NT2/D1 (cell line): ENCODE measurements at regions not wholly inside any gene's neighbourhood (a gene's known extent, or its start where the extent isn't known, plus 50 kb on each side); places are given as distances from the start of the nearest gene placed in this dataset.

Source experiments
- SUZ12 ChIP-seq: IDR thresholded peaks from 2 replicates; pipeline ENCODE4 v1.6.1; 2011; ENCODE audit not compliant: insufficient read length, insufficient read depth; ENCODE audit errors: extremely low read depth
- YY1 ChIP-seq: IDR thresholded peaks from 2 replicates; pipeline ENCODE4 v1.6.1; 2011; ENCODE audit not compliant: insufficient read length, insufficient read depth
- ZNF274 ChIP-seq: IDR thresholded peaks from 2 replicates; pipeline ENCODE4 v1.6.1; 2011; ENCODE audit warnings: mild to moderate bottlenecking, low read depth, low read length

DNA sequence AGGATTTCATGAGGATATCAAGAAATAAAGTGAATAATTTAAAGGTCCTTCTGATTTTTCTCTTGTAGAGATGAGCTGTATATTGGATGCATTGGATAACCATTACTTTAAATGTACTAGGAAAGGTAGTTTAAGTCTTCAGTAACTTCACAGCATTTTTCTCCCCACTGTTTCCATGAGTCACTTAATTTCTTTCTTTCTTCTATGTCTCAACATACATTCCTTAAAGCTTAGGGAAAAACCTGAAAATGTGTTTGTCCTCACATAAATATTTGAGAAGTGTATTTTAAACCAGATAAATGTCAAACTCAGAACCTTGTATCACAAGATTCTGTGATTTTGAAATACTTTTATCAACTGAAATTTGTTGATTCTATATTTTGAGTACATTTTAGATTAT, 1970.2 kb upstream of the FLRT2 start:
- TF ChIP-seq SUZ12 (no peak), ZNF274 (no peak), YY1 (no peak)
